ENCODE measurements at regions not wholly inside any gene's neighbourhood (a gene's known extent, or its start where the extent isn't known, plus 50 kb on each side); places are given as distances from the start of the nearest gene placed in this dataset.
A peak's percentile ranks its signal among the peaks of the same experiment; 100 is the strongest.

DNA sequence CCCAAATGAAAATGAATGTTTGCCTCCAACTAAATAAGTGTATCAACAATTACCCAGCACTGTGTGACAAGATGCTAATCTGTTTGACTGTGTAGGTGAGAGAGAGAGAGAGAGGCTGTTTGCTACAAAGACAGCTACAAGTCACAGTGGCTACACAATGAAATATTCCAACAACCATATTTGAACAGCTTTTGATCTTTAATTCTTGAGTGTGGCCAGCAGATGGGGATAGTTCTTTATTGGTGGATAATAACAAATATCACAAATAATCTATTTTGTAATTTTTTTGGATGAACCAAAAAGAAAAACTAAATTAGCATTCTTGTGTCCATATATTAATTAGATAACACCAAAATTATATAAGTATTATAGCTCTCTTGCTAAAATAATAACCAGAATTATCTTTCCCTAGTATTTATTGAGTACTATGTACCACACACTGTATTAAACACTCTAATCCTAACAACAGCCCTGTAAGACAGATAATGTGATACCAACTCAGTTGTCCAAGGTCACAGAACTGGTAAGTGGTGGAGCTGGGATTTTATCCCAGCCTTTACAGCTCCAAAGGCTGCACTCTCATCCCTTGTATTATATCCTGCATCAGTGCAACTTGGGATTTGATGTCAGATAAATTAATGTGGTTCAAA lies 61.9 kb upstream of the C3orf80 start:
- TF ChIP-seq EHMT2 (IDR thresholded peaks at IDR 0.05; ENCODE audit: low read depth) (no peak), EP300 (IDR thresholded peaks at IDR 0.05) (no peak), HDAC2 (IDR thresholded peaks at IDR 0.05) (no peak), CTCF (IDR thresholded peaks at IDR 0.05) (peak; percentile 73), POLR2A (IDR thresholded peaks at IDR 0.05; ENCODE audit: low read length) (no peak), HOXB5 (CRISPR knock-in tag; IDR thresholded peaks at IDR 0.05) (no peak), NR3C1 (IDR thresholded peaks at IDR 0.05) (no peak), BHLHE40 (IDR thresholded peaks at IDR 0.05; ENCODE audit: low read depth, low read length) (no peak), HOXB13 (CRISPR knock-in tag; IDR thresholded peaks at IDR 0.05; ENCODE audit: low read depth) (no peak)
- TF ChIP-seq, protein P1, sequence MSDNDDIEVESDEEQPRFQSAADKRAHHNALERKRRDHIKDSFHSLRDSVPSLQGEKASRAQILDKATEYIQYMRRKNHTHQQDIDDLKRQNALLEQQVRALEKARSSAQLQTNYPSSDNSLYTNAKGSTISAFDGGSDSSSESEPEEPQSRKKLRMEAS (IDR thresholded peaks at IDR 0.05): no peak
- TF ChIP-seq, protein P2, sequence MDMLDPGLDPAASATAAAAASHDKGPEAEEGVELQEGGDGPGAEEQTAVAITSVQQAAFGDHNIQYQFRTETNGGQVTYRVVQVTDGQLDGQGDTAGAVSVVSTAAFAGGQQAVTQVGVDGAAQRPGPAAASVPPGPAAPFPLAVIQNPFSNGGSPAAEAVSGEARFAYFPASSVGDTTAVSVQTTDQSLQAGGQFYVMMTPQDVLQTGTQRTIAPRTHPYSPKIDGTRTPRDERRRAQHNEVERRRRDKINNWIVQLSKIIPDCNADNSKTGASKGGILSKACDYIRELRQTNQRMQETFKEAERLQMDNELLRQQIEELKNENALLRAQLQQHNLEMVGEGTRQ (IDR thresholded peaks at IDR 0.05): no peak
